Ishikawa (cell line): ENCODE measurements at regions not wholly inside any gene's neighbourhood (a gene's known extent, or its start where the extent isn't known, plus 50 kb on each side); places are given as distances from the start of the nearest gene placed in this dataset.

Source experiments
- EGR1 ChIP-seq: IDR thresholded peaks from 2 replicates; pipeline ENCODE4 v1.6.1; 2012
- EP300 ChIP-seq: IDR thresholded peaks from 2 replicates; pipeline ENCODE4 v1.6.1; 2012; ENCODE audit warnings: borderline replicate concordance
- MAX ChIP-seq: IDR thresholded peaks from 2 replicates; pipeline ENCODE4 v1.6.1; 2012
- RAD21 ChIP-seq: IDR thresholded peaks from 2 replicates; pipeline ENCODE4 v1.6.1; 2012; ENCODE audit warnings: low read depth
- REST ChIP-seq: IDR thresholded peaks from 2 replicates; pipeline ENCODE4 v1.6.1; 2012; ENCODE audit warnings: low read depth, mild to moderate bottlenecking
- TAF1 ChIP-seq: IDR thresholded peaks from 2 replicates; pipeline ENCODE4 v1.6.1; 2012; ENCODE audit warnings: low read depth, mild to moderate bottlenecking
- TCF12 ChIP-seq: IDR thresholded peaks from 2 replicates; pipeline ENCODE4 v1.6.1; 2012; ENCODE audit warnings: low read depth
- TEAD4 ChIP-seq: IDR thresholded peaks from 2 replicates; pipeline ENCODE4 v1.6.1; 2012
- USF1 ChIP-seq: IDR thresholded peaks from 2 replicates; pipeline ENCODE4 v1.6.1; 2012

- TF ChIP-seq MAX (no peak), TEAD4 (no peak), RAD21 (no peak), TCF12 (no peak), EP300 (no peak), REST (no peak), EGR1 (no peak), TAF1 (no peak), USF1 (no peak)
Measured at GRCh38 chr9:107989544-107989943, 500.0 kb upstream of the KLF4 start.
